RWPE1 (cell line): ENCODE measurements at regions not wholly inside any gene's neighbourhood (a gene's known extent, or its start where the extent isn't known, plus 50 kb on each side); places are given as distances from the start of the nearest gene placed in this dataset.

Source experiments
- CTCF ChIA-PET: fragments of 350-600 bp; sonication (Branson Sonifier 250); formaldehyde crosslinking; extraction: SDS; loops from one replicate; lab custom pipeline; 2021; lab: Yijun Ruan, JAX
- POLR2A ChIA-PET: fragments of 400-600 bp; formaldehyde crosslinking; extraction: SDS; loops from one replicate; lab custom pipeline; 2020; ENCODE audit warnings: antibody characterized with exemption; ENCODE audit not compliant: low non-redundant PET; lab: Yijun Ruan, JAX
- DNase-seq: peaks from one replicate; pipeline ENCODE4 v3.0.0; 2012; ENCODE audit warnings: low spot score
- H3K27ac ChIP-seq: fragments of 450-650 bp; 2 replicates; pipeline ENCODE4 v1.5.1; 2017
- TF ChIP-seq, protein P1 (sequence below): fragments of 450-650 bp; conservative IDR thresholded peaks from 2 replicates; pipeline ENCODE4 v1.5.1; 2017; ENCODE audit warnings: low read depth, mild to moderate bottlenecking

DNA sequence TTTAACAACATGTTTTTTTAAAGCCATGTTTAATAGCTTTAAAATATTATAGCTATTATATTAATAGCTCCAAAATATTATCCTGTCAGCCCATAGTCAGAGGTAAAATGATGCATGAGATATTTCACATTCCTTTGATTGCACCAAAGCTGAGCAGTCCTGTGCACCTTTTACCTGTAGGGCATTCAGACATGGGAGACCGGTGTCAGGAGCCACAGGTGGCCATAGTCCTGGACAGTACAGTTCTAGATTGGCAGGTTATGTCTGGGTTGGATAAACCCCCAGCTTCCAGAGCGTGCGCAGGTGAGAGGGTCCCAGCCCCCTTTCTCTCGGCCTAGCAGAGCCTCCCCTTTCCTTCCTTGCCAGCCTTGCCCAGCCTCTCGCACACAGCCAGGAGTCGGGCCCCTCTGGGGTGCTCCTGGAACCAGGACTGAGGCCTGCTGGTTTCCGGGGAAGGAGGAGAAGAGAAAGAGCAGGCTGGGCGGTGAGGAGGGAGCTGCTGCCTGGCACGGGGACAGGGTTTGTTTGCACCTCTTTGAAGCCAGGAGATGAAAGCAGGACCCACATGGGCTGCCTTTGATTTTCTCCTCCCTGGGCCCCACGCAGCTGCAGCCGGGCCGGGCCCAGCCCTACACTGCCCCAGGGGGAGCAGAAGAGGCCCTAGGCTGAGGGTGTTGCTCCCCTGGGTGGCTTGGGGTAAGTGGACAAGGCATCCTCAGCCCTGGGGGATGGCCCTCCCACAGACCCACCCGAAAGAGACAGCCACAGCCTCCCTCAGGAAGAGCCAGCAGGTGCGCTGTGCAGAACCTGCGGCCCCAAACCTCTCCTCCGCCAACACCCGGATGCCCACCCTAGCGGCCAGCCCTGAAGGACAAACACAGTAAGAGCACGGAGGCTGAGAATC, 75.2 kb upstream of the TARDBP start:
- DNase-seq: no peak
- CTCF ChIA-PET: interaction anchor here (0.7 kb wide), 1 partner anchor 423 kb away, joined by 3 read pairs; no protein-coding TSS in a partner anchor
- POLR2A ChIA-PET: no interaction called here
- H3K27ac ChIP-seq: no peak overlapping the region
- TF ChIP-seq, protein P1, sequence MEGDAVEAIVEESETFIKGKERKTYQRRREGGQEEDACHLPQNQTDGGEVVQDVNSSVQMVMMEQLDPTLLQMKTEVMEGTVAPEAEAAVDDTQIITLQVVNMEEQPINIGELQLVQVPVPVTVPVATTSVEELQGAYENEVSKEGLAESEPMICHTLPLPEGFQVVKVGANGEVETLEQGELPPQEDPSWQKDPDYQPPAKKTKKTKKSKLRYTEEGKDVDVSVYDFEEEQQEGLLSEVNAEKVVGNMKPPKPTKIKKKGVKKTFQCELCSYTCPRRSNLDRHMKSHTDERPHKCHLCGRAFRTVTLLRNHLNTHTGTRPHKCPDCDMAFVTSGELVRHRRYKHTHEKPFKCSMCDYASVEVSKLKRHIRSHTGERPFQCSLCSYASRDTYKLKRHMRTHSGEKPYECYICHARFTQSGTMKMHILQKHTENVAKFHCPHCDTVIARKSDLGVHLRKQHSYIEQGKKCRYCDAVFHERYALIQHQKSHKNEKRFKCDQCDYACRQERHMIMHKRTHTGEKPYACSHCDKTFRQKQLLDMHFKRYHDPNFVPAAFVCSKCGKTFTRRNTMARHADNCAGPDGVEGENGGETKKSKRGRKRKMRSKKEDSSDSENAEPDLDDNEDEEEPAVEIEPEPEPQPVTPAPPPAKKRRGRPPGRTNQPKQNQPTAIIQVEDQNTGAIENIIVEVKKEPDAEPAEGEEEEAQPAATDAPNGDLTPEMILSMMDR: no peak

DNA sequence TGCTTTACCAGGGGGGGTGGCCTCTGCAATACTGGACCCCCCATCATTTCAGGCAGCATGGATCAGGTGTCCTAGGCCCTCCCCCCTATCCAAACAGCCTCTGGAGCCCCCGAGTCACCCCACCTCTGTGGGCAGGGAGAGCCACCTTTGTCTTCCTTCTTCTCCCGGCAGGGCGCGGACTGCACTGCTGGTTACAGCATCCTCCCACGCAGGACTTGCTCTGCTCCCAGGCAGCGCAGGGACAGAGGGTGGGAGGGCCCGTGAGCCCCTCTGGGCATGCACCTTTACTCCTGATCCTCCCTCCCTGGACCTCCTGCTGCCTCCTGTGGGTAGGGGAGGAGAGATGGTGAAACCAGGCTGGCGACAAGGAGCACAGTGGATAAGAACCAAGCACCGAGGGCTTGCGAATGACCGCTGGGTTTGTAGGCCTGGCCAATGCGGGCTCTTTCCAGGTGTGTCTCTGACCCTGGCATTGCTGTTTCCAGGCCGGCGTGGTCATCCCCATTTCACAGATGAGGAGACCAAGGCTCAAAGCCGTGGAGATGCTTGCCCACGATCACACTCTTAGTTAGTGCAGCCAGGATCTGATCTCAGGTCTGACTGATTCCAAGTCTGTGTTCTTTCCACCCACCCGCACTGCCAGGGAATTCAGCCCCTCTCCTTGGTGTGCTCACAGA, 73.6 kb upstream of the TARDBP start:
- ChIA-PET CTCF (no interaction called here), POLR2A (no interaction called here)
- H3K27ac ChIP-seq: no peak overlapping the region
- no peak for DNase-seq
- TF ChIP-seq, protein P1: no peak

DNA sequence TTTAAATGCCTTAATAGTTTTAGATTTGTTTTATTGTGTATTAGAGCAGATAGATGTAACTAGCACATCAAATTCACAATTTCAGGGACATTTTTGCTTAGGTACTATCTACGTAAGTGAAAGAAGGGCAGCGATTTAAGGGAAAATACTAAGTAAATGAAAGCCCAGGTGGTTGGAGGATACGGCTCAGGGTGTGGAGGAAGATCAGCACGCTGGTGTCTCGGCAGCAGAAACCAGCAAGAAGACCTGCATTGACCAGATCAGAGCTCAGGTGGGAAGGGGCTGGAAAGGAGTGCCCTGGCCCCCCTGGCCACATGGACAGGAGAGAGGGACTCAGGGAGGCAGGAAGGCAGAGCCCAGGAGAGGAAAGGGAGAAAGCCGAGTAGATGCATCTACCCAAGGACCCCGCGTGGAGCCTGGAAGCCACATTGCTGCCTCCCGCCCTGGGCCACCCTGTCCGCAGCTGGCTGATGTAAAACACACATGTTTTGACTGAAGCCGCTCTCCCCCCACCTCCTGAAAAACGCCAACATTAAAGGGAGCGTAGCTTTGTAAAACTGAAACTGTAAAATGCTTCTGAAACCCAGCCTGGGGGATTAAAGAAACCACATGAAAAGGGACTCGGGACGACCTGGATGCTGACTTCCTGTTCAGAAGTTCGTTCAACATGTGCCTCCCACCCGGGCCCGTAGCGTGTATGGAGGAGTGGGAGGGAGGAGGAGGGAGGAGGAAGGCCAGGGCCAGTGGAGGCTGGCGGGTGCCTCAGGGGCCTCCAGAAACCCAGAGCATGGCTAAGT, 72.6 kb upstream of the TARDBP start:
- ChIA-PET POLR2A (no interaction called here), CTCF (no interaction called here)
- DNase-seq: no peak

DNA sequence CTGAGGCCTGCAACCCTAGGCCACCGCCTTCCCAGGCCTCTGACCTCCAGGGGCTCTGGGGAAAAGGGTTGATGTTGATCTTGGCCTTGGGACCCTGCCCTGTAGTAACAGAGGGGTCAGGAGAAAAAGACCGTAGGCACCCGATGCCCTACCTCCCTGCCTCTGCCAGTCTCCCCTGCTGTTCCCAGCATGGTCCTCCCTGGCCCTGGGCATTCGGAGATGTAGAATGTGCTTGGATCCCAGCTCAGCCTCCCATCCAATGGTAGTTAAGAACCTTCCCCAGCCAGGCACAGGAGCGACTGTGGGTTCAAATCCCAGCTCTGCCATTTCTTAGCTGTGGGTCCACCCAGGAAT, 72.0 kb upstream of the TARDBP start:
- TF ChIP-seq, protein P1: no peak
- ChIA-PET CTCF (no interaction called here), POLR2A (no interaction called here)
- DNase-seq: no peak
- H3K27ac ChIP-seq: no peak overlapping the region

More for the DNA sequence above, 72.6 kb upstream of the TARDBP start:
- H3K27ac ChIP-seq: no peak overlapping the region
- TF ChIP-seq, protein P1: no peak

DNA sequence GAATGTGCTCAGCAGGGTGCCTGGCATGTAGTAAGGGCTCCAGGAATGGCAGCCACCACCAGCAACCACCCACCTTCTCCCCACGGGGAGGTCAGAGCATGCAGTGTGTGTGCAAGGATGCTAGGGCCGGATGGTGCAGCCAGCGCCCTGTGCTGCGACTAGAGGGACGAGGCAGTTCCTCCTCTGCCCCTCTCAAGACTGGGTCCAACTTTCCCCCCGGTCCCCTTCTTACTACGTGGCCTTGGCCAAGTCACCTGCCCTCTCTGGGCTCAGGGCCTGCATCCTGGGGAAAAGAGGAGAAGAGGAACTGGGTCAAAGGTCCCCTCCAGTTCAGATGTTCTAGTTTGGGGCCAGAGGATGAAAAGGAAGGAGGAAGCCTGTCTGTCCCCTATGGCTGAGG, 71.6 kb upstream of the TARDBP start:
- DNase-seq: no peak
- ChIA-PET CTCF (no interaction called here), POLR2A (no interaction called here)
- H3K27ac ChIP-seq: no peak overlapping the region
- TF ChIP-seq, protein P1: no peak
